HG02970 (cell line): ENCODE measurements at regions not wholly inside any gene's neighbourhood (a gene's known extent, or its start where the extent isn't known, plus 50 kb on each side); places are given as distances from the start of the nearest gene placed in this dataset.

ENCODE experiments used
- ATAC-seq: cut with Tn5 transposase; IDR thresholded peaks from one replicate; pipeline ENCODE4 v1.9.1; 2021; ENCODE audit warnings: mild to moderate bottlenecking, moderate library complexity, moderate number of reproducible peaks; ENCODE audit not compliant: unreplicated experiment, low FRiP score

- ATAC-seq, result no peak
Observed at GRCh38 chr10:29859521-29860130, 199.8 kb downstream of the JCAD start.

- ATAC-seq, result no peak
Observed at GRCh38 chr10:29858702-29859267, 200.6 kb downstream of the JCAD start.

GRCh38 chr10:29857843-29858701 is 201.3 kb downstream of the JCAD start:
- ATAC-seq, result no peak

- ATAC-seq, result no peak
Observed at GRCh38 chr10:29856295-29856694, 203.1 kb downstream of the JCAD start.

- ATAC-seq, result no peak
Observed at GRCh38 chr10:29853913-29854312, 205.5 kb downstream of the JCAD start.

GRCh38 chr10:29851241-29851640 is 208.1 kb downstream of the JCAD start:
- no peak for ATAC-seq

- ATAC-seq, result no peak
Observed at GRCh38 chr10:29850371-29850770, 209.0 kb downstream of the JCAD start.

- ATAC-seq, result no peak
Observed at GRCh38 chr10:29849886-29850285, 209.5 kb downstream of the JCAD start.

GRCh38 chr10:29849126-29849833 is 210.1 kb downstream of the JCAD start:
- no peak for ATAC-seq

GRCh38 chr10:29846881-29847280 is 212.1 kb upstream of the SVIL start:
- ATAC-seq, result no peak

- no peak for ATAC-seq
Observed at GRCh38 chr10:29845166-29845565, 210.4 kb upstream of the SVIL start.

- ATAC-seq, result no peak
Observed at GRCh38 chr10:29843143-29843542, 208.4 kb upstream of the SVIL start.

GRCh38 chr10:29841724-29842649 is 207.2 kb upstream of the SVIL start:
- no peak for ATAC-seq

- ATAC-seq, result no peak
Observed at GRCh38 chr10:29840516-29841276, 205.9 kb upstream of the SVIL start.

- no peak for ATAC-seq
Observed at GRCh38 chr10:29839826-29840515, 205.2 kb upstream of the SVIL start.

- no peak for ATAC-seq
Observed at GRCh38 chr10:29838539-29838938, 203.8 kb upstream of the SVIL start.

- ATAC-seq, result no peak
Observed at GRCh38 chr10:29837586-29837985, 202.8 kb upstream of the SVIL start.

- no peak for ATAC-seq
Observed at GRCh38 chr10:29836396-29836795, 201.6 kb upstream of the SVIL start.

GRCh38 chr10:29835055-29835454 is 200.3 kb upstream of the SVIL start:
- no peak for ATAC-seq
